Stomach (tissue), 8 donors: ENCODE measurements at regions not wholly inside any gene's neighbourhood (a gene's known extent, or its start where the extent isn't known, plus 50 kb on each side); places are given as distances from the start of the nearest gene placed in this dataset.
A peak's percentile ranks its signal among the peaks of the same experiment; 100 is the strongest.
"Not testable (repeated sequence)": the region's sequence is repeated elsewhere in the genome, so short reads cannot be mapped to it uniquely, and the experiment has no call there.

Experiments used
- DNase-seq, 2 donors: peaks; one replicate each; pipeline versions ENCODE4 v3.0.0 to v3.0.0-alpha.2; 2013 to 2019
- H3K27ac ChIP-seq, 5 donors: fragments of 200-600 bp in 4 of 5; sonication (generic) in 4 of 5; one replicate each; pipeline ENCODE4 v1.5.1; 2013 to 2019; ENCODE audit warnings: mild to moderate bottlenecking in 1 of 5, moderate library complexity in 1 of 5
- H3K27me3 ChIP-seq, 3 donors: fragments of 200-600 bp; sonication (generic); one replicate each; pipeline ENCODE4 v1.5.1; 2017 to 2019; ENCODE audit warnings: mixed run types in 1 of 3
- H3K36me3 ChIP-seq, 4 donors: fragments of 200-600 bp; sonication (generic); 1 replicate in 3 of 4; 2 replicates in 1 of 4; pipeline ENCODE4 v1.5.1; 2016 to 2019
- H3K4me1 ChIP-seq, 4 donors: fragments of 200-600 bp; sonication (generic); one replicate each; pipeline ENCODE4 v1.5.1; 2016 to 2019
- H3K4me3 ChIP-seq, 4 donors: fragments of 200-600 bp; sonication (generic) in 3 of 4; one replicate each; pipeline ENCODE4 v1.5.1; 2016 to 2019; ENCODE audit warnings: mild to moderate bottlenecking in 1 of 4
- H3K9me3 ChIP-seq, 4 donors: fragments of 200-600 bp; sonication (generic); one replicate each; pipeline ENCODE4 v1.5.1; 2016 to 2019
- CTCF ChIP-seq, 7 experiments: fragments of 450-650 bp in 4 of 7; fragments of 200-600 bp in 3 of 7; sonication (generic) in 3 of 7; IDR thresholded peaks; one replicate each; pipeline ENCODE4 v1.5.1; 2016 to 2019; ENCODE audit warnings: antibody characterized with exemption in 7 of 7, control low read depth in 2 of 7, mild to moderate bottlenecking in 1 of 7
- EP300 ChIP-seq: sonication (generic); formaldehyde crosslinking; IDR thresholded peaks from one replicate; pipeline ENCODE4 v1.6.1; 2017; ENCODE audit warnings: antibody characterized with exemption
- POLR2A ChIP-seq, 4 donors: fragments of 450-650 bp; IDR thresholded peaks; one replicate each; pipeline ENCODE4 v1.6.1; 2016; ENCODE audit warnings: antibody characterized with exemption in 4 of 4, control low read depth in 2 of 4, mild to moderate bottlenecking in 1 of 4, moderate library complexity in 1 of 4
- POLR2AphosphoS5 ChIP-seq, 3 donors: sonication (generic); formaldehyde crosslinking; IDR thresholded peaks; one replicate each; pipeline ENCODE4 v1.6.1; 2016; ENCODE audit warnings: antibody characterized with exemption in 3 of 3
- WGBS, 5 donors: extraction: QIAGEN DNeasy Blood & Tissue Kit in 3 of 5; methylation state at CpG; one replicate each; pipeline versions ENCODE4 v1.1.5 to v1.1.7; 2013 to 2018; 5-methylcytosine and 5-hydroxymethylcytosine counted together
- intact Hi-C: fragments of 100-400 bp; cut with DNase I; formaldehyde crosslinking; loops from one replicate; pipeline ENCODE4 v1.15.1; 2023; ENCODE audit warnings: low total_unique reads
- donor health status: healthy with polysubstance abuse.
- donor health status: Bipolar disorder and iron deficiency.
- donor health status: healthy.

GRCh38 chr12:116374207-116374606 is 96.7 kb upstream of the MED13L start:
- Histone ChIP-seq H3K9me3 (no peaks in the 10 kb centered on the region), H3K4me1 (peaks cover 9 to 43% (median 16%) of the 10 kb centered on the region in 4 donors), H3K27ac (peak overlapping the region in 3 of 5 donors; percentile 51 to 63 (median 61)), H3K4me3 (no peak overlapping the region), H3K27me3 (no peaks in the 10 kb centered on the region), H3K36me3 (no peaks in the 10 kb centered on the region)
- TF ChIP-seq EP300: no peak
- TF ChIP-seq CTCF (IDR thresholded peaks at IDR 0.05): no peak
- no peak for TF ChIP-seq POLR2AphosphoS5 (IDR thresholded peaks at IDR 0.05)
- no peak for TF ChIP-seq POLR2A (IDR thresholded peaks at IDR 0.05)
- no peak for DNase-seq
- intact Hi-C loops: no loop called here
- WGBS, 5 donors: 68 to 93% (median 89%) methylated on average over 3 of the region's 3 CpGs

GRCh38 chr12:116375278-116375842 is 97.9 kb upstream of the MED13L start:
- no peak for DNase-seq
- Histone ChIP-seq H3K4me3 (no peak overlapping the region), H3K9me3 (no peaks in the 10 kb centered on the region), H3K27ac (no peak overlapping the region), H3K36me3 (no peaks in the 10 kb centered on the region), H3K27me3 (no peaks in the 10 kb centered on the region), H3K4me1 (peaks cover 9 to 35% (median 16%) of the 10 kb centered on the region in 4 donors)
- WGBS, 5 donors: 84 to 97% (median 93%) methylated on average over 9 of the region's 9 CpGs
- intact Hi-C loops: no loop called here
- no peak for TF ChIP-seq POLR2A (IDR thresholded peaks at IDR 0.05)
- TF ChIP-seq EP300: no peak
- no peak for TF ChIP-seq CTCF (IDR thresholded peaks at IDR 0.05)
- no peak for TF ChIP-seq POLR2AphosphoS5 (IDR thresholded peaks at IDR 0.05)

- Histone ChIP-seq H3K27me3 (no peaks in the 10 kb centered on the region), H3K36me3 (no peaks in the 10 kb centered on the region), H3K9me3 (no peaks in the 10 kb centered on the region), H3K4me3 (no peak overlapping the region), H3K4me1 (peaks cover 9 to 32% (median 17%) of the 10 kb centered on the region in 4 donors), H3K27ac (no peak overlapping the region)
- intact Hi-C loops: no loop called here
- TF ChIP-seq EP300: no peak
- TF ChIP-seq POLR2AphosphoS5 (IDR thresholded peaks at IDR 0.05): peak in 1 of 3 donors; percentile 17
- peak in 1 of 2 donors; percentile 33 for DNase-seq
- 53 to 60% (median 58%) methylated on average over 11 of the region's 11 CpGs for WGBS, 5 donors
Observed at GRCh38 chr12:116376354-116377193, 99.1 kb upstream of the MED13L start.

GRCh38 chr12:116377194-116377571 is 99.7 kb upstream of the MED13L start:
- H3K4me3 ChIP-seq, H3K36me3 ChIP-seq, intact Hi-C loops, H3K27ac ChIP-seq, H3K27me3 ChIP-seq, H3K9me3 ChIP-seq, DNase-seq: not testable (repeated sequence)
- 85 to 90% (median 88%) methylated on average over 6 of the region's 6 CpGs for WGBS, 5 donors
- peaks cover 9 to 38% (median 20%) of the 10 kb centered on the region in 4 donors for H3K4me1 ChIP-seq

GRCh38 chr12:116378002-116378401 is 100.5 kb upstream of the MED13L start:
- TF ChIP-seq POLR2AphosphoS5 (IDR thresholded peaks at IDR 0.05) (no peak), EP300 (no peak), POLR2A (IDR thresholded peaks at IDR 0.05) (no peak), CTCF (IDR thresholded peaks at IDR 0.05) (no peak)
- H3K9me3 ChIP-seq: no peaks in the 10 kb centered on the region
- DNase-seq: no peak
- no peaks in the 10 kb centered on the region for H3K27me3 ChIP-seq
- no peak overlapping the region for H3K27ac ChIP-seq
- 81 to 95% (median 88%) methylated on average over 11 of the region's 11 CpGs for WGBS, 5 donors
- intact Hi-C loops: no loop called here
- H3K4me1 ChIP-seq: peaks cover 9 to 39% (median 22%) of the 10 kb centered on the region in 4 donors
- no peaks in the 10 kb centered on the region for H3K36me3 ChIP-seq
- H3K4me3 ChIP-seq: no peak overlapping the region
